Kidney (tissue), 13 donors: ENCODE measurements at regions not wholly inside any gene's neighbourhood (a gene's known extent, or its start where the extent isn't known, plus 50 kb on each side); places are given as distances from the start of the nearest gene placed in this dataset.

ENCODE experiments used
- DNase-seq, 5 donors: peaks; one replicate each; pipeline ENCODE4 v3.0.0-alpha.2; 2013 to 2020
- FAIRE-seq: peaks from 2 replicates; lab custom pipeline; 2012; peaks lifted over from hg19 to GRCh38; lab: Jason Lieb, UNC
- H3K27ac ChIP-seq, 2 donors: one replicate each; pipeline ENCODE4 v1.7.0; 2013; ENCODE audit warnings: low read depth in 2 of 2, low read length in 2 of 2, inconsistent platforms in 1 of 2
- H3K27me3 ChIP-seq: one replicate; pipeline ENCODE4 v1.7.1; 2013; ENCODE audit warnings: low read length, inconsistent platforms; ENCODE audit not compliant: control insufficient read depth, insufficient read depth
- H3K36me3 ChIP-seq, 3 donors: one replicate each; pipeline versions ENCODE4 v1.7.0 to v1.7.1; 2013; ENCODE audit warnings: low read length in 3 of 3, control low read depth in 1 of 3, inconsistent platforms in 1 of 3; ENCODE audit not compliant: insufficient read depth in 3 of 3, control insufficient read depth in 2 of 3
- H3K4me1 ChIP-seq, 3 donors: one replicate each; pipeline versions ENCODE4 v1.7.0 to v1.7.1; 2013; ENCODE audit warnings: low read length in 3 of 3, inconsistent platforms in 1 of 3, low read depth in 1 of 3; ENCODE audit not compliant: control insufficient read depth in 2 of 3, insufficient read depth in 2 of 3
- H3K4me3 ChIP-seq, 3 donors: one replicate each; pipeline versions ENCODE4 v1.7.0 to v1.8.1; 2013; ENCODE audit warnings: low read length in 3 of 3, control low read depth in 1 of 3, inconsistent platforms in 1 of 3
- H3K9ac ChIP-seq, 3 donors: one replicate each; pipeline versions ENCODE4 v1.7.0 to v1.7.1; 2013; ENCODE audit warnings: low read length in 3 of 3, control low read depth in 1 of 3, inconsistent platforms in 1 of 3
- H3K9me3 ChIP-seq, 3 donors: one replicate each; pipeline versions ENCODE4 v1.7.0 to v1.7.1; 2013; ENCODE audit warnings: low read length in 3 of 3, control low read depth in 1 of 3, inconsistent platforms in 1 of 3; ENCODE audit not compliant: control insufficient read depth in 2 of 3, insufficient read depth in 1 of 3
- intact Hi-C: fragments of 100-400 bp; cut with DNase I; formaldehyde crosslinking; loops from one replicate; pipeline ENCODE4 v1.11.1; 2022
- TF ChIP-seq, protein P1 (sequence below): IDR thresholded peaks from 3 replicates; pipeline ENCODE4 v1.5.1; 2012; ENCODE audit warnings: mild to moderate bottlenecking, moderate library complexity, borderline replicate concordance; ENCODE audit not compliant: insufficient read depth; ENCODE audit errors: extremely low read depth
- donor health status: control.
- donor health status: control.
- donor health status: control.
- donor health status: control.
- donor health status: control.
- donor health status: DM: yes; HTN: yes; CAD: no.
- donor health status: Normal renal cell carcinoma (clear cell type).

- no peaks in the 10 kb centered on the region for H3K9me3 ChIP-seq
- no peak overlapping the region for H3K4me3 ChIP-seq
- TF ChIP-seq, protein P1, sequence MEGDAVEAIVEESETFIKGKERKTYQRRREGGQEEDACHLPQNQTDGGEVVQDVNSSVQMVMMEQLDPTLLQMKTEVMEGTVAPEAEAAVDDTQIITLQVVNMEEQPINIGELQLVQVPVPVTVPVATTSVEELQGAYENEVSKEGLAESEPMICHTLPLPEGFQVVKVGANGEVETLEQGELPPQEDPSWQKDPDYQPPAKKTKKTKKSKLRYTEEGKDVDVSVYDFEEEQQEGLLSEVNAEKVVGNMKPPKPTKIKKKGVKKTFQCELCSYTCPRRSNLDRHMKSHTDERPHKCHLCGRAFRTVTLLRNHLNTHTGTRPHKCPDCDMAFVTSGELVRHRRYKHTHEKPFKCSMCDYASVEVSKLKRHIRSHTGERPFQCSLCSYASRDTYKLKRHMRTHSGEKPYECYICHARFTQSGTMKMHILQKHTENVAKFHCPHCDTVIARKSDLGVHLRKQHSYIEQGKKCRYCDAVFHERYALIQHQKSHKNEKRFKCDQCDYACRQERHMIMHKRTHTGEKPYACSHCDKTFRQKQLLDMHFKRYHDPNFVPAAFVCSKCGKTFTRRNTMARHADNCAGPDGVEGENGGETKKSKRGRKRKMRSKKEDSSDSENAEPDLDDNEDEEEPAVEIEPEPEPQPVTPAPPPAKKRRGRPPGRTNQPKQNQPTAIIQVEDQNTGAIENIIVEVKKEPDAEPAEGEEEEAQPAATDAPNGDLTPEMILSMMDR = no peak
- no peaks in the 10 kb centered on the region for H3K36me3 ChIP-seq
- no peak overlapping the region for H3K9ac ChIP-seq
- H3K27ac ChIP-seq = no peak overlapping the region
- no peaks in the 10 kb centered on the region for H3K4me1 ChIP-seq
- no peaks in the 10 kb centered on the region for H3K27me3 ChIP-seq
- DNase-seq (no peak), FAIRE-seq (no peak)
- intact Hi-C loops = no loop called here
Measured at GRCh38 chr9:71308454-71308853, 187.0 kb upstream of the TRPM3 start.

DNA sequence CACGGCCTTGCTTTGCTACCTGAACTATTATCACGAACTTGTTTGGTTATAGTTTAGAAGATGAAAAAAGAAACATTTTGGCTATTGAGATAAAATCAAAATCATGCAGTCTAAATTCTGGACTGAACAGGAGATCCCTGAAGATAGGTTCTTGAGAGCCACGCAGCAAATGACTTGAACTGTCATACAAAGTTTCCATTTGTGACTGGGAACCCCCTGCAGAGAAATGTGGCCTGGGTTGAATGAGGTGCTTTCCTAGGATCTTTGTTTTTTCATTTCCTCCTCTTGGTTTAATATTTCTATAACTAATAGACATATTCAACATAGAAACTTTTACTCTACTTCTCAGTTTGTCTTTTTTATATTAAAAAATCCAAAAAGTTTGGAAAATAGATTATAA lies 184.7 kb upstream of the TRPM3 start:
- intact Hi-C loops = no loop called here
- Histone ChIP-seq H3K4me3 (no peak overlapping the region), H3K27ac (no peak overlapping the region), H3K9me3 (no peaks in the 10 kb centered on the region), H3K9ac (no peak overlapping the region), H3K27me3 (no peaks in the 10 kb centered on the region), H3K4me1 (no peaks in the 10 kb centered on the region), H3K36me3 (no peaks in the 10 kb centered on the region)
- no peak for FAIRE-seq
- TF ChIP-seq, protein P1 = no peak
- no peak for DNase-seq

- Histone ChIP-seq H3K4me1 (no peaks in the 10 kb centered on the region), H3K27ac (no peak overlapping the region), H3K27me3 (no peaks in the 10 kb centered on the region), H3K36me3 (no peaks in the 10 kb centered on the region), H3K9ac (no peak overlapping the region), H3K9me3 (no peaks in the 10 kb centered on the region), H3K4me3 (no peak overlapping the region)
- intact Hi-C loops = no loop called here
- TF ChIP-seq, protein P1 = no peak
- no peak for DNase-seq
- FAIRE-seq = no peak
Measured at GRCh38 chr9:71303351-71303750, 181.9 kb upstream of the TRPM3 start.

GRCh38 chr9:71302776-71303175 lies 181.4 kb upstream of the TRPM3 start:
- FAIRE-seq (no peak), DNase-seq (no peak)
- TF ChIP-seq, protein P1 = no peak
- Histone ChIP-seq H3K4me1 (no peaks in the 10 kb centered on the region), H3K27ac (no peak overlapping the region), H3K9me3 (no peaks in the 10 kb centered on the region), H3K36me3 (no peaks in the 10 kb centered on the region), H3K27me3 (no peaks in the 10 kb centered on the region), H3K9ac (no peak overlapping the region), H3K4me3 (no peak overlapping the region)
- intact Hi-C loops = no loop called here
